IPS-NIHi7 (cell line): ENCODE measurements at regions not wholly inside any gene's neighbourhood (a gene's known extent, or its start where the extent isn't known, plus 50 kb on each side); places are given as distances from the start of the nearest gene placed in this dataset.

Experiments used
- DNase-seq: peaks from one replicate; pipeline ENCODE4 v3.0.0; 2012; ENCODE audit warnings: mixed read lengths; ENCODE audit errors: extremely low spot score

GRCh38 chr2:20110876-20111275 is 59.4 kb upstream of the LAPTM4A start:
- no peak for DNase-seq

- no peak for DNase-seq
Observed at GRCh38 chr2:20110383-20110782, 59.0 kb upstream of the LAPTM4A start.

GRCh38 chr2:20108655-20109396 is 57.4 kb upstream of the LAPTM4A start:
- DNase-seq, result no peak

GRCh38 chr2:20107776-20108175 is 56.3 kb upstream of the LAPTM4A start:
- no peak for DNase-seq

GRCh38 chr2:20107352-20107751 is 55.9 kb upstream of the LAPTM4A start:
- no peak for DNase-seq

GRCh38 chr2:20106746-20107145 is 55.3 kb upstream of the LAPTM4A start:
- peak; percentile 49 for DNase-seq

- no peak for DNase-seq
Observed at GRCh38 chr2:20104900-20105545, 53.6 kb upstream of the LAPTM4A start.

- no peak for DNase-seq
Observed at GRCh38 chr2:20103530-20103929, 52.1 kb upstream of the LAPTM4A start.
